ENCODE measurements at regions not wholly inside any gene's neighbourhood (a gene's known extent, or its start where the extent isn't known, plus 50 kb on each side); places are given as distances from the start of the nearest gene placed in this dataset.

DNA sequence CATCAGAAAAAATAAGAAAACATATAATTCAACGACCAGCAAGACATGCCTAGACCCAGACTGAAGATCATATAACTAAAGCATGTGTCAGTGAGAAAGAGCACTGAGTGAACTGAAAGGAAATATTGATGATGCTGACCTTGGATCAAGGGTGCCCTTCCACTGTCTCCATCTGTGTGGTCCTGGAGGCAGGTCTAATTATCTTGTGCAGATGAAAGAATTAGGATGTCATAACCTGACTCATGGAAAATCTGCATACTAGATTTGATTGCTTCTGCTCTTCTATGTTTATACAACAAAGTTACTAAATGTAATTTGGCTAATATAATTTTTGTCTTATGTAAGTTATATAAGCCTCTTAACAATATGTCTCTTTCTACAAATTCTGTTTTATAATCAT lies 264.6 kb upstream of the TGFBR2 start:
- H3K27me3 ChIP-seq (ENCODE audit: insufficient read depth, low read length): no peaks in the 10 kb centered on the region
- H4K20me1 ChIP-seq (ENCODE audit: insufficient read depth, low read length): no peaks in the 10 kb centered on the region
- H2AFZ ChIP-seq (ENCODE audit: low read length): no peak overlapping the region
- no peaks in the 10 kb centered on the region for H3K36me3 ChIP-seq (ENCODE audit: insufficient read depth, low read length)
- DNase-seq (ENCODE audit: insufficient read length, low spot score, missing footprints): no peak
- H3K4me2 ChIP-seq (ENCODE audit: insufficient read depth, low read length): peak overlapping the region; percentile 26
- H3K9me3 ChIP-seq (ENCODE audit: low read depth, low read length): no peaks in the 10 kb centered on the region
- TF ChIP-seq, protein P1, sequence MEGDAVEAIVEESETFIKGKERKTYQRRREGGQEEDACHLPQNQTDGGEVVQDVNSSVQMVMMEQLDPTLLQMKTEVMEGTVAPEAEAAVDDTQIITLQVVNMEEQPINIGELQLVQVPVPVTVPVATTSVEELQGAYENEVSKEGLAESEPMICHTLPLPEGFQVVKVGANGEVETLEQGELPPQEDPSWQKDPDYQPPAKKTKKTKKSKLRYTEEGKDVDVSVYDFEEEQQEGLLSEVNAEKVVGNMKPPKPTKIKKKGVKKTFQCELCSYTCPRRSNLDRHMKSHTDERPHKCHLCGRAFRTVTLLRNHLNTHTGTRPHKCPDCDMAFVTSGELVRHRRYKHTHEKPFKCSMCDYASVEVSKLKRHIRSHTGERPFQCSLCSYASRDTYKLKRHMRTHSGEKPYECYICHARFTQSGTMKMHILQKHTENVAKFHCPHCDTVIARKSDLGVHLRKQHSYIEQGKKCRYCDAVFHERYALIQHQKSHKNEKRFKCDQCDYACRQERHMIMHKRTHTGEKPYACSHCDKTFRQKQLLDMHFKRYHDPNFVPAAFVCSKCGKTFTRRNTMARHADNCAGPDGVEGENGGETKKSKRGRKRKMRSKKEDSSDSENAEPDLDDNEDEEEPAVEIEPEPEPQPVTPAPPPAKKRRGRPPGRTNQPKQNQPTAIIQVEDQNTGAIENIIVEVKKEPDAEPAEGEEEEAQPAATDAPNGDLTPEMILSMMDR (IDR thresholded peaks at IDR 0.05; ENCODE audit: extremely low read depth, low read depth, low read length): no peak
- H3K4me1 ChIP-seq (ENCODE audit: insufficient read depth, low read length): peaks cover 32% of the 10 kb centered on the region
- peak overlapping the region; percentile 57 for H3K27ac ChIP-seq (ENCODE audit: low read depth, low read length)
- no peaks in the 10 kb centered on the region for H3K79me2 ChIP-seq (ENCODE audit: insufficient read depth, low read length)
- H3K4me3 ChIP-seq (ENCODE audit: insufficient read depth, low read length): no peak overlapping the region

DNA sequence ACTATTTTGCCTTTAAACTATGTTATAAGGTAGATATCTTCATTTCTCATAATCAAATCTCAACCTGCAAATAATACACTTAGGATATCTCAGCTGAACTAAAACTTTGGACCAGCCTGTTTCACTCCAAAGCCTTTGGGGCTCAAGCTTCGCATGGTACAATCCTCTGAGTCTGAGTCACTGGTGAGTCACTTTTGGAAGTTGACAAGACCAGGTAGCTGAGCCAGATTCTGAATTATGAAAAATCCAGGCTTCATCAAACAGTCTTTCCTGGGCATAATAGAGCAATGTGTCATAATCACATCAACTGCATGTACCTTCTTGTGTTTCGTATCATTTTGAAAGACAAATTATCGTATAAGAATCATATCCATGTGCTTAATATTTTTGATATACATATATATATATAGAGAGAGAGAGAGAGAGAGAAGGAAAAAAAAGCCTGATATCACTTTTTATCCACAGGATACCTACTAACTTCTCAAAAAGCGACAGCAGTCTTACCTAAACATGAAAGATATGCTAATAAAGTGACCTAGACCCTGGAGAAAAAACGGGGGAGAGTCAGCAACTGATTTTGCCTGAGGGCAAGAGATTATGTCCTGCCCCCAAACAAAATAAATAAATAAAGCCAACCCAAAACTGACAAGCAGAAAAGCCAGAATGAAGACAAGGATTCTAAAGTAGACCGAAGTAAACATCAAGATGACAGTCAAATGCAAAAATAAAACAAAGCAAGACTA lies 263.9 kb upstream of the TGFBR2 start:
- H3K36me3 ChIP-seq (ENCODE audit: insufficient read depth, low read length): no peaks in the 10 kb centered on the region
- no peak for DNase-seq (ENCODE audit: insufficient read length, low spot score, missing footprints)

GRCh38 chr3:30343067-30343831 lies 263.2 kb upstream of the TGFBR2 start:
- TF ChIP-seq, protein P1 (IDR thresholded peaks at IDR 0.05; ENCODE audit: extremely low read depth, low read depth, low read length): no peak
- Histone ChIP-seq H3K79me2 (ENCODE audit: insufficient read depth, low read length) (no peaks in the 10 kb centered on the region), H3K4me1 (ENCODE audit: insufficient read depth, low read length) (peaks cover 45% of the 10 kb centered on the region), H4K20me1 (ENCODE audit: insufficient read depth, low read length) (no peaks in the 10 kb centered on the region), H3K27me3 (ENCODE audit: insufficient read depth, low read length) (no peaks in the 10 kb centered on the region), H3K4me2 (ENCODE audit: insufficient read depth, low read length) (no peak overlapping the region), H2AFZ (ENCODE audit: low read length) (no peak overlapping the region), H3K4me3 (ENCODE audit: insufficient read depth, low read length) (no peak overlapping the region), H3K27ac (ENCODE audit: low read depth, low read length) (peak overlapping the region; percentile 57), H3K36me3 (ENCODE audit: insufficient read depth, low read length) (no peaks in the 10 kb centered on the region), H3K9me3 (ENCODE audit: low read depth, low read length) (no peaks in the 10 kb centered on the region)
- DNase-seq (ENCODE audit: insufficient read length, low spot score, missing footprints): no peak

More for the DNA sequence above, 263.9 kb upstream of the TGFBR2 start:
- no peak overlapping the region for H3K4me3 ChIP-seq (ENCODE audit: insufficient read depth, low read length)
- H4K20me1 ChIP-seq (ENCODE audit: insufficient read depth, low read length): no peaks in the 10 kb centered on the region
- H3K4me1 ChIP-seq (ENCODE audit: insufficient read depth, low read length): peaks cover 38% of the 10 kb centered on the region
- peak overlapping the region; percentile 57 for H3K27ac ChIP-seq (ENCODE audit: low read depth, low read length)
- no peaks in the 10 kb centered on the region for H3K27me3 ChIP-seq (ENCODE audit: insufficient read depth, low read length)
- H3K9me3 ChIP-seq (ENCODE audit: low read depth, low read length): no peaks in the 10 kb centered on the region
- no peak overlapping the region for H2AFZ ChIP-seq (ENCODE audit: low read length)
- H3K79me2 ChIP-seq (ENCODE audit: insufficient read depth, low read length): no peaks in the 10 kb centered on the region
- TF ChIP-seq, protein P1 (IDR thresholded peaks at IDR 0.05; ENCODE audit: extremely low read depth, low read depth, low read length): no peak
- H3K4me2 ChIP-seq (ENCODE audit: insufficient read depth, low read length): peak overlapping the region; percentile 26

- Histone ChIP-seq H3K9me3 (ENCODE audit: low read depth, low read length) (no peaks in the 10 kb centered on the region), H3K79me2 (ENCODE audit: insufficient read depth, low read length) (no peaks in the 10 kb centered on the region), H3K27me3 (ENCODE audit: insufficient read depth, low read length) (no peaks in the 10 kb centered on the region), H3K4me1 (ENCODE audit: insufficient read depth, low read length) (peaks cover 50% of the 10 kb centered on the region), H3K4me2 (ENCODE audit: insufficient read depth, low read length) (no peak overlapping the region), H3K36me3 (ENCODE audit: insufficient read depth, low read length) (no peaks in the 10 kb centered on the region), H2AFZ (ENCODE audit: low read length) (no peak overlapping the region), H3K4me3 (ENCODE audit: insufficient read depth, low read length) (no peak overlapping the region), H4K20me1 (ENCODE audit: insufficient read depth, low read length) (no peaks in the 10 kb centered on the region), H3K27ac (ENCODE audit: low read depth, low read length) (no peak overlapping the region)
- TF ChIP-seq, protein P1 (IDR thresholded peaks at IDR 0.05; ENCODE audit: extremely low read depth, low read depth, low read length): no peak
- no peak for DNase-seq (ENCODE audit: insufficient read length, low spot score, missing footprints)
Measured at GRCh38 chr3:30343861-30344260, 262.5 kb upstream of the TGFBR2 start.
